Globus pallidus (tissue), 1 donor: ENCODE measurements at regions not wholly inside any gene's neighbourhood (a gene's known extent, or its start where the extent isn't known, plus 50 kb on each side); places are given as distances from the start of the nearest gene placed in this dataset.
A peak's percentile ranks its signal among the peaks of the same experiment; 100 is the strongest.
"Not testable (repeated sequence)": the region's sequence is repeated elsewhere in the genome, so short reads cannot be mapped to it uniquely, and the experiment has no call there.

ENCODE experiments used
- DNase-seq: peaks from one replicate; pipeline ENCODE4 v3.0.0-alpha.2; 2015; ENCODE audit warnings: low spot score

DNA sequence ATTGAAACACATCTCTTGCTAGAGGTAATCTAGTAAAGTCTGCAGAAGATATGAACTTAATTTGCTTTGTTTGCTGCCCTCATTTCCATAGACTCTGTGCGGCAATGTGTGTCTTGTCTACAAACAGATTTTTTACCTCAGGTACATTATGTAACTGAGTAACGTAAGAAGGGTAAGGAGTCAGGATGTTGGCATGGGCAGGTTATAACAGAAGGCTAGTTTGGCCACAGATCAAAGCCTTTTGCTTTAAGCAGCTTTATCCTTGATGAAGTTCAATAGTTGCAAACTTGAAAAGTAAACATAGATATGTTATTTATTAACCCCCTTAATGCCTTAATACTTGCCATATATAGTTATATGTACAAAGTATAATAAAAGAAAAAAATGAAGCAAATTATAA, 391.6 kb upstream of the FKBP1C start:
- DNase-seq: no peak

DNA sequence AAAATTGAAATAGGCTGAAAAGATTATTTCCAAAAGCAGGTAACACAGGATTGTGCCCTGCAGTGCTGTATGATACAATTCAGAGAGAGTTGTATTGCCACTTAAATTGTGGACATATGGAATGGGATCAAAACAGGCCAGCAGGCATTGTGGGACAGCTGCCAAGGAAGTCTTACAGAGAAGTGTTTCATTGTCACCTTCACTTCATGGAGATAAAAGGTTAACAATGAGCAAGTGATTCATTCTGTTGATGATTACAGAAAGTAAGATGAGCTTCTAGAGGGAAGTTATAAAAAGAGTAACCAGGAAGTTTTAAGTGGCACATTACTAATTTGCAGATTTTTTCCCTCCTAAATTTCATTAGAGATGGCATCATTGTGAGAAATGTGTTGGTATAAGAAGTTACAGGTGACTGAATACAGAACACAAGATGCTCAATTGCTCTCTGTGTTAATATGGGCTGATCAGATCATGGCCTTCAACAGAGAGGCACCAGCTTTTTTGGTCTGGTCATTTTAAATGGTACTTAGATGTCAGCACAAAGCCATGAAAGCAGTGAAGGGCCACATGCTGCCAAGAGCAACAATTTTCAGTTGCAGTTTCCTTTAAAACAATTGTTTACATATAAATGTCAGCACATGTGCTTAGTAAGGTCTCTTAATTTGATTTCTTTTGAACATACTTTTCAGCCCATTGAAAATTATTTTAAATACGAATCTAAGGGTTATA, 402.5 kb upstream of the FKBP1C start:
- no peak for DNase-seq

DNA sequence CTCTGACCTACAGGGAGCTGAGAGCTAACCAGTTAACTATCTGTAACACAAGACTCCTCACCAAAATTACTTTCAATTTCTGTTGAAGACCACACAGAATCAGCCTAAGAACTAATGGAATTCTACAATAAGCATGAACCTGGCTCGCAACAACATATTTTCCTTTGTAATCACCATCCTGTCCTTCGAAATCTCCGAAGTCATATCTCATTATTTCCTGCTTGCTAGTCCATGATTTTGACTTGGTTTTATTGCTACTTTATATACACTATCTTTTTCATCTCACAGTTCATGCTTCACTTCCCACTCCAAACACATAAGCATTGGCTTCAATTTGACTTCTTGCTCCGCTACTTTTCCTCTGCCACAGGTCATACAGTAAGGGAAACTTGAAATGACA, 405.8 kb upstream of the FKBP1C start:
- no peak for DNase-seq

DNA sequence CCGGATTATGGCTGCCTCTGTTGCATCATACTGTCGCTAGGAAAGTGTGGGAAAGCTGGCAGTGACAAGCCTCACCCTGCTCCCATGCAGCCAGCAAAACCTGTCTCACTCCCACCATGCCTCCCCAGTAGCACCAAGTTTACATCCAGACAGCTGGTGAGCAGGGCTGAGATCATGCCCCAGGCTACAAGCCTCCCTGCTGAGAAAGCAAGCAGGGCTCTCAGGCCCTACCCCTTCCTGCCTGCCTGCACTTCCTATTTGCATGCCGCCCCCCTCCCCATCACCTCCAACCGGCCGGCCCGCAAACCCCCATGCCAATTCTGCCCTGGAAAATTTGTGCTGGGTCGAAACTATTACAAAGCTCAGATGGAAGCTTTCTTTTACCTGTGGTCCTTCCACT, 408.2 kb upstream of the FKBP1C start:
- no peak for DNase-seq

DNA sequence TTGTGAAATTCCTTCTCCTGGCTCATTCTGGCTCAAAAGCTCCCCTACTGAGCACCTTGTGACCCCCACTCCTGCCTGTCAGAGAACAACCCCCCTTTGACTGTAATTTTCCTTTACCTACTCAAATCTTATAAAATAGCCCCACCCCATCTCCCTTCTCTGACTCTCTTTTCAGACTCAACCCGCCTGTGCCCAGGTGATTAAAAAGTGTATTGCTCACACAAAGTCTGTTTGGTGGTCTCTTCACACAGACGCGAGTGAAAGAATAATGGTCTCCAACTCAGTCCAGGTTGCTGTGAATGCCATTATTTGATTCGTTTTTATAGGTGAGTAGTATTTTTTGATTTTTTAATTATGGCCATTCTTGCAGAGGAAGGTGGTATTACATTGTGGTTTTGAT, 414.1 kb upstream of the FKBP1C start:
- no peak for DNase-seq

DNA sequence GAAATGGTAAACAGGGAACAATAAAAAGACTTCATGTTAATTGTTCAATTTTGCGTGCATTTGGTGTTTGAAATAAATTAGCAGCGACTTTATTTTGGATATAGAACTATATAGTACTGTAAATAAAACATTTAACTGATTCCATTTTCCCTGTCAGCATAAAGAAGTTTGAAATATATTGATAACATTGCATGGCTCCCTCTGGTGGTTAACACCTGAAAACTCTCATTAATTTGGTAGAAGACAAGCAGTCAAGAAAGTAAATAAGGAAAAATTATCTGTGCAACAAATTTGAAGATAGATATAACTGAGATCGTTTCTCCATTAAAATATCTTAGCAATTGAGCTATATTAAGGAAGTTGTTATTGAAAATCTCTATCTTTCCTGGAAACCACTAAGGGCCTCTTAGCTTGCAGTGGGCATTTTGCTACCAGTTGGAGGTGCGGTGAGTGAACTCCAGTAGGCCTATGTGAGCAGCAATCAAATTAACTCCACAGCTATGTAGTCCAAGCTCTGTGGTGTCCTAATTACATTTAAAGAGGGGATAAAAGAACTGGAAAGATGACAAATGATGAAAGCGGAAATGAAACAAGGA, 435.7 kb upstream of the FKBP1C start:
- DNase-seq: peak; percentile 48

DNA sequence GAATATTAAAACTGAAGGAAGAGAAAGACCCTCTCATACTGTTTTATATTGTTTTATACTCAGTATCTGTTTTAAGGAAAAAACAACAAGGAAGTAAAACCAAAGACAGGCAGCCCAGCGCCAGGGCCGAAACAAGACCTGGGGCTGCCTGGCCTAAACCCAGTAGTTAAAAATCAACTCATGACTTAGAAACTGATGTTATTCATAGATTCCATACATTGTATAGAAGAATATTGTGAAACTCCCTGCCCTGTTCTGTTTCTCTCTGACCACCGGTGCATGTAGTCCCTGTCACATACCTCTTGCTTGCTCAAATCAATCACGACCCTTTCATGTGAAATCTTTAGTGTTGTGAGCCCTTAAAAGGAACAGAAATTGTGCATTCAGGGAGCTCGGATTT, 445.1 kb upstream of the FKBP1C start:
- DNase-seq: not testable (repeated sequence)

DNA sequence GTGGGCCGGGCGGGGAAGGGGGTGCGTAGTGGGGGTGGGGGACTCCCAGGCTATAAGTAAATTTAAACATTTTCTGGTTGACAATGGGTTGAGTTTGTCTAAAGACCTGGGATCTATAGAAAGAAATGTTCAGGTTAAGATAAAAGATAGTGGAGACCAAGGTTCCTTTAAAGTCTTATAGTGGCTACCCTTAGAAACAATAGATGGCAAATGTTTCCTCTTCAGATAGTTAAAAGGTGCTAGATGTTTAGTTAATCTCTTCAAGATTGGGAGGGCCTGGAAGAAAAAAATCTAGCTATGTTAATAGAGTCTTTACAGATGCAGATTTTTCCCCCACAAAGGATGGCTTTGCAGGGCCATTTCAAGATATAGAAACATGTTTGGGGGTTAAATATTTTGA, 446.4 kb upstream of the FKBP1C start:
- no peak for DNase-seq

DNA sequence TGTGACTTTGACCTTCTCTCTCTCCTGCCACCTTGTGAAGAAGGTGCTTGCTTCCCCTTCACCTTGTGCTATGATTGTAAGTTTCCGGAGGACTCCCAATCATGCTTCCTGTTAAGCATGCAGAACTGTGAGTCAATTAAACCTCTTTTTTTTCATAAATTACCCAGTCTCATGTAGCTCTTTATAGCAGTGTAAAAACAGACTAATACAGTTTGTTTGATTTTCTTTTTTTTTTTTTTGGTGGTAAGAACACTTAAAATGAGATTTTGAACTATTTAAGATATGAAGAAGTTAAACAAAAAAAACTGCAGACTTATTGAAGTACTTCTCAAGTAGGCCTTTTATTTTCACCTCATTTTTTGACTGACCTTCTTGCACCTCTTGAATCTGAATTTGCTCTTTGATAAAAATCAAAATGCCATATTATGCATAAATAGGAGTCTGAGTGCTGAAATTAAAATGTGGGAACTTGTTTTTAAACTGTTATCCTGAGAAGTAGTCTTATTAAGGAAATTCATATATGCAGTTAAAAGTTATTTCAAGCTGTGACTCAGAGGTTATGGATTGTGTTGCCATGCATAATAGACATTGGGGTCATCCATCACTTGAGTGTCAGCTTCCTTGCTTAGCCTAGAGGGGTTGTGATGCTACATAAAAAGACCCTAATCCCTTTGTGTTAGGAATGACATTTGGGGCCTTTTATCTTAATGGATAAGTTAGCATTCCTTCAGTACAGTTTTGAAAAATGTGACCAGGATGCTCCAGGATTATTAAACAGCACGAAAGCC, 447.9 kb upstream of the FKBP1C start:
- no peak for DNase-seq

DNA sequence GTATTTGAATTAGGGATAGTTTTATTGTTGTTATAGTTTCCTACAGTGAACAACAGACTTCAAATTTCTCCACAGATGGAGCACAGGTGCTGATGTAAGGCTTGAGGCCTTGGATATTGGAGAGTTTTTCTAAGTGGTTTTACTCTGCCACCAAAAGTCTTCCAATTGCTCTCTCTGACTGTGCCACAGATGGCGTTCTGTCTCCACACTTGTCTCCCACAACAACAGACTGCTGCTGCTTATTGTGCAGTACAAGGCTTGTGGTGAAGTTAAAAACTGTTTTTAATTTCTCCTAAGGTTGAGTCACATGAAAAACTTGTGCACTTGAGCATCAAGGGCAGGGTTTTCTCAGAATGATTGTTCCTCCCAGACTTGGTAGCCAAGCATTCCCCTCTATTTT, 460.9 kb upstream of the KHDRBS2 start:
- peak; percentile 74 for DNase-seq

DNA sequence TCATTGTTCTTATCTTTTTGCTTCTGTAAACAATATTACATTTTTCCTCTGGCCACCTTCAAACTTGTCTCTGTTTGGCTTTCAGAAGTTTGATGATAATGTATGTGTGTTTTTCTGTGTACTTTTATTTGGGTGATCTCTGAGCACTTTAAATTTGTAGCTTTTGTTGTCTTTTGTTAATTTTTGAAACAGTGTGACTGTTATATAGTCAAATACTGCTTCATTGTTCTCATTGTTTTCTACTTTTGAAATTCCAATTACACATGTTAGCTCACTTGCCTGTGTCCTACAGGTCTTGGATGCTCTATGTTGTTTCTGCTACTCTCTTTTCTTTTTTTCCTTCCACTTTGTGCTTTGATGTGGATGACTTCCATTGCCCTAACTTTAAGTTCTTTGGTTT, 460.1 kb upstream of the KHDRBS2 start:
- DNase-seq: peak; percentile 50

DNA sequence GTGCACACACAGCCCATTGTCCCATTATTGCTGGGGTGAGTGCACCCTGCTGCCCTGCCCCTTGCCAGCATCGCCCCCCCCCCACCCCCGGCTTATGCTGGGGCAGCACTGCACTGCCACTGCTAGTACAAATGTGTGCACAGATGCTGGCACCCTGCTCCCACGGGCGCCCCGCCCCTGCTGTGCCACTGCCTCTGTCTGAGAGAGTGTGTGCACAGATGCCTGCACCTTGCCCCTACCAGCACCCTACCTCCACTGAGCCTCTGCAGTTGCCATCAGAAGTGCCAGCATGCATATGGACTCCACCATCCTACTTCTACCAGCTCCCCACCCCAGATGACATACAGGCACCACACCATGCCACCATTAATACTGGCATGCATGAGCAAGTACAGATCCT, 454.6 kb upstream of the KHDRBS2 start:
- DNase-seq: no peak

DNA sequence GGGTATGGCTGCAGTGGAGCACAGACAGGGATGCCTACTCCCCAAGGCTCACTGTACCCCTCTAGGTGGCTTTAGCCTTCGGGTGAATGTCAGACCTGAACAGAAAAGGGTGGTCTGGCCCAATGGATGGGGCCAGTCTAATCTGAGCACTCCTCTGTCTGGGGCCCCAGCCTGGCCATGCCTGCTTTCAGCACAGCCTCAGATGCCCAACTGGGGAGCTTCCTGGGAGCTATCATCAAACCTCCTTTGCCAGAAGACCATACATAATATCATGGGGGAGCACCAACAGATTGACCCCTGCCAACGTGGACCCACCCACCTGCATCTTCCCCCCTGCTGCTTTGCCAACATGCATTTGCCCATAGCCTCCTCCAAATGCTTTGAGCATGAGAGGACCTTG, 454.1 kb upstream of the KHDRBS2 start:
- DNase-seq: no peak

DNA sequence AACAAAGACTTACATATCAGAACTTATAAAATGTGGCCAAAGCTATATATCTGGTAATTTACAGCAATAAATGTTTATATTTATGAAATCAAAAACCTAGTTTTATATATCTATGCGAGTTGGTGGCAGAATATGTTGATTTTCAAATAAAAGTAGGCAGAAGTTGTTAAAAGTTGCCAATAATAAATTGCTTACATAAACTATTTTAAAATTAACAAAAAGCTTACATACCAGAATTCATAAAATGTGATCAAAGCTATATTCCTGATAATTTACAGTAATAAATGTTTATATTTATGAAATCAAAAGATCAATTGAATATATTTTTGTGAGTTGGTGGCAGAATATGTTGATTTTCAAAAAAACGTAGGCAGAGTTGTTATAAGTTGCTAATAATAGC, 451.8 kb upstream of the KHDRBS2 start:
- DNase-seq: no peak

DNA sequence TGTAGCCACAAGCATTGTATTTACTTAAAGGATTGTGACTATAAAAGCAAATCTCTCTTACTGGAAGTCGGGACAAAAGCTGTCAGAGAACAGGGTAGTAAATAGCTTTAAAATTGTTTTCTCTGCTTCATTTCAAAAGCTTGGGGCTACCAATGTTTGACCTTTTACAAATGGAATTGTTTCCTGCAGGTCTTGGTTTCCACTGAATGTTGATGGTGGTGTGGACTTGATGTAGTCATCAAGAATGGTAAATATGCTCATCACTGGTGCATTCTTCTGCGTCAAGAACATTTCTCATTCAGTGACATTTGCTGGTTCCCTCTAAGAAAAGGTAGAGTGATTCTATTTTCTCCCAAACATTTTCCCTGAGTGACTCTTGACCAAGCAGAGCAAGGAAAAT, 435.4 kb upstream of the KHDRBS2 start:
- no peak for DNase-seq

DNA sequence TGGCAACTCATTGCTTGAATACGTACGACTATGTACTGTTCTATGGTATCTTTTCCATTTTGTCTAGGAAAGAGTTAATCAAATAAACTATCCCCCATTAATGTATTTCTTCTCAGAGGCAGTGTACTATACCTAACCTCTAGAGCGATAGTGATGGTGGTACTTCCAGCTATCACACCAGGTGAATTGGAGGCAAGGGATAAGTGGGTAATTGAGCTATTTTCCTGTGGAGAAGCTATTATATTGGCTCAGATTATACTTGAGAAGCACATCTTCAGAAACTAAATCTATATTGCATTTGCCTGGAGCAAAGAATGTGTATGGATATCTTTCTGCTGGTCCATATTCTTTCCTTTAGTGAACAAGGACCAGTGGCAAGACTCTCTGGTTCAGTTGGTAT, 430.7 kb upstream of the KHDRBS2 start:
- no peak for DNase-seq

DNA sequence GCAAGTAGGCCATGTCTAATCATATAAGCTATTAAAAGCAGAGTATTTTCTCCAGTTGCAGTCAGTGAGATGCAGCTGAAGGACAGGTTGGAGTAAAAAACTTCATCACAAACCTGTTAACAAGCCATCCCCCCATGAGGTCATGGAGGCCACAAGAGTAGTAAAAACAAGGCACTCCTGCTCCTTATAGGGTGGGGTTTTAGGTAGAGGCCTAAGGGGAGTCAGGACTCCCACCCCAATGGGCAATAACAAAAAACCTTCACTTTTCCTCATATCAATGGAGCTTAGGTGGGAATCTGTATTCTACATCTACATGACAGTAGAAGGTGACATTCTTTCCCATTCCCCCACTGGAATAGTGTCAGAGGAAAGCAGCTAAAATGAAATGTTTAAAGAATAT, 428.1 kb upstream of the KHDRBS2 start:
- DNase-seq: no peak

DNA sequence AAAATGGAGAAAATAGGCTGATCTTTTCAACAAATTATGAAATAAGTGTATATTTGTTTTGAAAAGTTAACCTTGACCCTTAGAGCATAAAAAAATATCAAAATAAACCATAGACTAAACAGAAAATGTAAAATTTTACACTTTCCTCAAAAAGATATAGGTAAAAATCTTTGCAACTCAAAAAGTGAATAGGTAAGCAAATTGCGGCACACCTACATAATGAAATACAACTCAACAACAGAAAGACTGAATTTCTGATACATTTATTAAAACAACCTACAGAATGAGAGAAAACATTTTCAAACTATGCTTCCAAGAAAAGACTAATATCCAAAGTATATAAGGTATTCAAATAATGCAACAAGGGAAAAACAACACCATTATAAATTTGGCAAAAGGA, 425.7 kb upstream of the KHDRBS2 start:
- no peak for DNase-seq

DNA sequence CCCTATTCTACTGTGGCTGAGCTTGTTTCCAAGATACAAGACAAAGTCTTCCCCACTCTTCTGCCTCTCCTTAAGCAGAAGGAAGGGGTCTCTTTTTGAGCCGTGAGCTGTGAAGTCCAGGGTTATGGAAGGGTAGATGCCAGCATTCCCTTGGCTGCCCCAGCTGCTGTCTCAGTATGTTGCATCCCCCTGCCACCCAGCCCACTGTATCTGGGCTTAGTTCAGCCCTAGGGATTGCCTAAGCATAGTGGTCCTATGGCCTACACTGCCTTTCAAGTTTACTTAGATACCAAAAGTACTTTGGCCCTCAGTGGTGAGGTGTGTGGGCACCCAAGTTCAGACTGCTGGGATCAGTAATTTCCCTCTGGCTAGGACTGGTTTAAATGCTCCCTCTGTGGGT, 421.9 kb upstream of the KHDRBS2 start:
- DNase-seq: no peak

DNA sequence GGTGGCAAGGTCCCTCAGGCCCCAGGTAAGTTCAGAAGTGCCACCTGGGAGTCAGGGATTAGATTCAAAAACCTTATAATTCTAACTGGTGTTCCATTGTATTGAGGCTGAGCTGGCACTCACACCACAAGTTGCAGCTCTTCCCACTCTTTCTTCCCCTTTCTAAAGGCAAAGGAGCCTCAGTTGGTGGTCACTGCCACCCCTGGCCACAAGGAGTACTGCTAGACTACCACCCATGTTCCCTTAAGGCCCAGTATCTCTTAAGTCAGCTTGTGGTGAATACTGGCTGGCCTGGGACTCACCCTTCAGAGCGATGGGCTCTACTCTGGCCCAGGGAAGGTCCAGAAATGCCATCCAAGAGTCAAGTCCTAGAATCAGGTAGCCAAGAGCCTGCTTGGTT, 421.1 kb upstream of the KHDRBS2 start:
- DNase-seq: no peak

DNA sequence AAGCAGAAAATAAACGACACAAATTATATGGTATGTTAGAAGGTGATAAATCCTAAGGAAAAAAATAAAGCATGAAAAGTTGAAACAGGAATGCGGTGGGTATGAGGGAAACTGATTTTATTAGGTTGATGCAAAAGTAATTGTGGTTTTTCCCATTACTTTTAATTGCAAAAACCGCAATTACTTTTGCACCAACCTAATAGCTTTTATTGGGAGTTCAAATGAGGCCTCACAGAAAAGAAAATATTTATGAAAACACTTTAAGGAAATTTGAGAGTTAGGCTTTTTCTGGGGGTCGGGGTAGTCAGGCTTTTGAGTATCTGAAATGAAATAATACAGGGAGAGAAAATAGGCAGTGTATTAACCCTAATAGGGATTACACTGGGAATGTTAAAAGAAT, 397.0 kb upstream of the KHDRBS2 start:
- no peak for DNase-seq

DNA sequence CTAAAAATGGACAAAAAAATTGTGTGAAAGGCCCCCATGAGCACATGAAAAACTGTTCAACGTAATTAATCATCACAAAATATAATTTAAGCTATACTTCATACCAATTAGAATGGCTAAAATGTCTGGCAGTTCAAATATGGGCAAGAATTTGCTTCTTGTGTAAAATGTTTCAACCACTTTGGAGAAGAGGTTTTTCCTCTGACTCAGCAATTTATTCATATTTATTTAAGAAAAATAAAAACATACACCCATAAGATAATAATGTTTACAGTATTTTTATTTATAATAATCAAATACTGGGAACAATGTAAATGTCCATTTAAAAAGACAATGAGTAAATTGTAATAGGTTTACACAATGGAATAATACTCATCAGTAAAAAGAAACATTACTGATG, 395.1 kb upstream of the KHDRBS2 start:
- no peak for DNase-seq

DNA sequence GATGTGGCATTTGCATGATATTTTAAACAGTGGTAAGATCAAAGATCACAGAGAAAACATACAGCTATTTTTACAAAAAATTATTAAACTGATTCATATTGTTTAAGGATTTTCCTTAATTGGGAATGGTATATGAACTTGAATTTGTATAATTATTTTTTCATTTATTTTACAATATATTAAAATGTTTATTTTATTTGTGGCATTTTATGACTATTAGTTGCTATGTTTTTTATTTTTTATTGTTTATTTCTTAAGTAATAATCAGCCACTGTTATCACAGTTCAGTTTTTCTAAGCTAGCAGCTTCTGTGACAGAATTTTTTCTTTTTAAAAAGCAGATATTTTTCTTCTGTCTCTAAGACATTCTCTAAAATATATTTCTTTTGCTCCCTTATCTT, 387.0 kb upstream of the KHDRBS2 start:
- DNase-seq: no peak
